ENCODE measurements at regions not wholly inside any gene's neighbourhood (a gene's known extent, or its start where the extent isn't known, plus 50 kb on each side); places are given as distances from the start of the nearest gene placed in this dataset.

GRCh38 chr4:156517546-156517945 is 454.1 kb downstream of the PDGFC start:
- no peak for TF ChIP-seq POLR2A (IDR thresholded peaks at IDR 0.05)
- TF ChIP-seq CTCF (IDR thresholded peaks at IDR 0.05): no peak

Data from gastroesophageal sphincter (tissue), 3 donors.